Activated CD4-positive, alpha-beta T cell treated with anti-CD3 and anti-CD28 coated beads, Interleukin-2, amount 50 U/mL, for 48 hours (primary cell): ENCODE measurements at regions not wholly inside any gene's neighbourhood (a gene's known extent, or its start where the extent isn't known, plus 50 kb on each side); places are given as distances from the start of the nearest gene placed in this dataset.
"Not testable (repeated sequence)": the region's sequence is repeated elsewhere in the genome, so short reads cannot be mapped to it uniquely, and the experiment has no call there.

Experiments used
- DNase-seq, 2 experiments: peaks; one replicate each; pipeline ENCODE4 v3.0.0-alpha.2; 2020

DNA sequence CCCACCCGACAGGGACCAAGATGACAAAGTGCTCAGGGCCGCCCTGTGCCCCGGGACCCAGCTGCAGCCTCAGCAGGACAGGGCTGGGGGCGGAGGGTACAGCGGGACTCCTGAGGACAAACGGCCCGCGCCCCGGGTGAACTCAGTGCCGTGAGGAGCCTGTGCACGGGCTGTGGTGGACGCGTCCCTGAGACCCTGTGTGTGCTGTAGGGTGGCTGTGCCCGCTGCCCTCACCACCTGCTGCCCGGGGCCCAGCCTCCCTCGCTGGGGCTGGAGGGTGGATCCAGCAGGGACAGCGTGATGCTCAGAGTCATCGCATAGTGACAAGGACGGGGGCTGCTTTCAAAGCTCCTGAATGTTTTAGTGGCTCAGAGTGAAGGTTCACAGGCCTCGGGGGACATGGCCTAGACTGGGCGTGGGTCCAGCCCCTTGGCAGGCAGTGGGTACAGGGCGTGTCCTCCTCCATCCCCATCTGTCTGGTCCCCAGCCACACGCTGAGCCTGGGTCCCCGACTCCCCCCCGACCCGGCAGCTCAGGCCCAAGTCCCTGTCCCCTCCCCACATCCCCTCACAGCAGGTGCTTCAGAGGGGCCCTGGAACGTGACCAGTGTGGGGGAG is 172.7 kb downstream of the TMEM121 start:
- DNase-seq: not testable (repeated sequence)

- DNase-seq: not testable (repeated sequence)
These were observed 173.3 kb downstream of the TMEM121 start for GRCh38 chr14:105699706-105700105.

- DNase-seq: not testable (repeated sequence)
These were observed 173.8 kb downstream of the TMEM121 start for GRCh38 chr14:105700146-105700545.

DNA sequence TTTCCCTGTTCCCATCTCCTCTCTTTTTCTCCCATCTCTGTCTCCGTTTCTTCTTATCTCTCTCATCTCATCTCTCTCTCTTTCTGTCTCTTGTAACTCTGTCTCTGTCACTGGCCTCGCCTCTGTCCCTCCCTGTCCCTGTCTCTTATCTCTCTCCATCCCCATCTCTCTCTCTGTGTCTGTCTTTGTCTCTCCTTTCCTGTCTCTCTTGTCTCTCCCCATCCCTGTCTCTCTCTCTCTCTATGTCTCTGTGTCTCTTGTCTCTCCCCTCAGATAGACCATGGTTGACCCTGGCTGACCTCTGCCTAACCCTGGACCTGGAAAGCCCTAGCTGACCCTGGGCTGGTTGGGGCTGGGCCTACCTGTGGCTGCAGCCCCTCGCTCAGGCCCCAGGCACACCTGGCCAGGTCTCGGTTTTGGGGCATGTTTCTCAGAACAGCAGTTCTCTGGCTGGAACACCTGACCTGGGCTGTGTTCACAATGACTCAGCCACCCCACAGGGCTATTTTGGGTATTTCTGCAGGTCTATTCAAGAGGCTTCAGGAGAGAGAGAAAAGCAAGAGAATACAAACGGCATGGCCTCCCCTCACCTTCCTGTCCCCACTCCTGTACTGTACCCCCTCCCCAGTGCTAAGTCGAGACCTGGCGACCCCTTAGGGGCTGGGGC is 174.4 kb downstream of the TMEM121 start:
- no peak for DNase-seq

- DNase-seq: no peak
These were observed 175.3 kb downstream of the TMEM121 start for GRCh38 chr14:105701456-105702274.

DNA sequence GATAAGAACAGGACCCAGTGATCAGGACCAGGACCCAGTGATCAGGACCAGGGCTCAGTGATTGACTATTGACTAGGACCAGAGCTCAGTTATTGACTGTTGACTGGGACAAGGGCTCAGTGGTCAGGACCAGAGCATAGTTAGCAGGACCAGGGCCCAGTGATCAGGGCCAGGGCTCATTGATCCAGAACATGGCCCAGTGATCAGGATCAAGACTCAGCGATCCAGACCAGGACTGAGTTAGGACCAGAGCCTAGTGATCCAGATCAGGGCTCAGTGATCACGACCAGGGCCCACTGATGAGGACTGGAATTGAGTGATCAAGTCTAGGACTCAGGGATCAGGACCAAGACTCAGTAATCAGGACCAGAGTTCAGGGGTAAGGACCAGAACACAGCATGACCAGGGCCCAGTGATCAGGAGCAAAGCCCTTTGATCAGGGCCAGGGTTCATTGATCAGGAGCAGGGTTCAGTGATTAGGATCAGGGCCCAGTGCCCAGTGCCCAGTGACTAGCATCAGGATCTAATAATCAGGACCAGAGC is 176.0 kb downstream of the TMEM121 start:
- no peak for DNase-seq

- not testable (repeated sequence) for DNase-seq
These were observed 176.8 kb downstream of the TMEM121 start for GRCh38 chr14:105703044-105703665.

- DNase-seq: not testable (repeated sequence)
These were observed 177.7 kb downstream of the TMEM121 start for GRCh38 chr14:105704091-105704490.

- DNase-seq: not testable (repeated sequence)
These were observed 178.1 kb downstream of the TMEM121 start for GRCh38 chr14:105704492-105704891.

- not testable (repeated sequence) for DNase-seq
These were observed 179.1 kb downstream of the TMEM121 start for GRCh38 chr14:105705512-105705861.

DNA sequence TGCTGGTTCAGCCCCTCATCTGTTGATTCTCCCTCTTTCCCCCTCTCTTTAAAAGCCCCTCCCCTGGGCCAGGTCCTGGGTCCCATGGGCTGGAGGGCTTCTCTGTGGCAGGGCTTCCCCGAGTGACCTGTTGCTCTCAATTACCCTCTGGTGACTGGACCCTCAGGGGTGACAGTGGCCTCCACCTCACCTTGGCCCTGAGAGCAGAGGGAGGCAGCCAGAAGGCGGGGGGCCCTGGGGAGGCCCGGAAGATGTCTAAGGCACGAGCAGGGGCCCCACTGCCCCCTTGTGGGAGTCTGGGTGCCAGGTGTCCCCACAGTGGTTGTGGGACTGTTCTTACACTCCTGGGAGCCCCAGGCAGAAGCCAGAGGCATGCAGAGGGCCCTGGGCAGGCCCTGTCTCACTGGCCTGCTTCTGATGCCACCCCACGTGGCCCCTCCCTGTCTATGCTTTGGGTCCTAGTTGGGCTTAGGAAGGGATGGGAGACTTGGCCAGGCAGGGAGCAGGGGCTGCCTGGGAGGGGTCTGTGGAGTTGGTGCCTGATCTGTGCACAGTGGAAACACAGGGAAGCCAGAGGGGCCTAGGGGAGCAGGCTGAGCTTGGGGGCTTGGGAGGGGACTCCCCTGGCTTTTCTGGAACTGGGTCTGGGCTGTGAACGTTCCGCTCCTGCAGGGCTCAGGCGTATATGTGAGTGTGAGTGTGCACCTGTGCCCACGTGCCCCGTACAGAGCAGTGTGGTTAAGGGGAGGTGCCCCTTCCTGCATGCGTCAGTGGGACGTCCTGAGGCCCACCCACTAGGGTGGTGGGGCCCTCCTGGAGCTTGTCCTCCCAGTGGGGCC is 179.7 kb downstream of the TMEM121 start:
- not testable (repeated sequence) for DNase-seq

- DNase-seq: not testable (repeated sequence)
These were observed 180.3 kb downstream of the TMEM121 start for GRCh38 chr14:105706701-105707019.

DNA sequence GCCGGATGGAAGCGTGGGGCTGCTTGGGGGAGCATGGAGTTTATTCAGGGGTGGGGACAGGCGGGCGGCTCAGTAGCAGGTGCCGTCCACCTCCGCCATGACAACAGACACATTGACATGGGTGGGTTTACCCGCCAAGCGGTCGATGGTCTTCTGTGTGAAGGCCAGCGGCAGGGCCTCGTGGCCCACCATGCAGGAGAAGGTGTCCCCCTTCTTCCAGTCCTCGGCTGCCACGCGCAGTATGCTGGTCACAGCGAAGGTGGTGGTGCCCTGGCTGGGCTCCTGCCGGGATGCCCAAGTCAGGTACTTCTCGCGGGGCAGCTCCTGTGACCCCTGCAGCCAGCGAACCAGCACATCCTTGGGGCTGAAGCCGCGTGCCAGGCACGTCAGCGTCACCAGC is 180.7 kb downstream of the TMEM121 start:
- DNase-seq: not testable (repeated sequence)

GRCh38 chr14:105707723-105708151 is 181.4 kb downstream of the TMEM121 start:
- DNase-seq: not testable (repeated sequence)

- not testable (repeated sequence) for DNase-seq
These were observed 182.1 kb downstream of the TMEM121 start for GRCh38 chr14:105708251-105709134.

GRCh38 chr14:105709281-105710118 is 183.1 kb downstream of the TMEM121 start:
- DNase-seq: no peak

GRCh38 chr14:105710119-105711043 is 184.0 kb downstream of the TMEM121 start:
- DNase-seq: no peak

- no peak for DNase-seq
These were observed 184.7 kb downstream of the TMEM121 start for GRCh38 chr14:105711044-105711620.
